ENCODE measurements at regions not wholly inside any gene's neighbourhood (a gene's known extent, or its start where the extent isn't known, plus 50 kb on each side); places are given as distances from the start of the nearest gene placed in this dataset.
"Not testable (repeated sequence)": the region's sequence is repeated elsewhere in the genome, so short reads cannot be mapped to it uniquely, and the experiment has no call there.

DNA sequence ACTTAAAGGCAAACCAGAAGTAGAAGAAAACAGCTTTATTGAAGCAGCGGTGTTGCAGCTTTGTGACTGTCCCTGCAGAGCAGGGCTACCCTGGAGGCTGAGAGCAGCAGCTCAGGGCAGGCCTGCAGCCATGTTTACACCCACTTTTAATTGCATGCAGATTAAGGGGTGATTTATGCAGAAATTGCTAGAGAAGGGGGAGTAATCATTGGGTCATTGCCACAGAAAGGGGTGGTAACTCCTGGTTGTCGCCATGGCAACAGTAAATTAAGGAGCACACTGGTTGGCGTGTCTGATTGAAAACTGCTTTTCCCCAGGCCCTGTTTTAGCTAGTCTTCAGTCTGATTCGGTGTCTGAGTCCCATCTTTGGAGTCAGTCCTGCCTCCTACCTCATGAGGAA, 195.4 kb upstream of the HDAC4 start:
- Histone ChIP-seq H3K36me3 (ENCODE audit: insufficient read depth, low read depth, low read length) (no peaks in the 10 kb centered on the region), H3K9me3 (ENCODE audit: insufficient read depth, low read depth, low read length) (peaks cover 7% of the 10 kb centered on the region; the same call in 1 of the 2 replicates), H3K27me3 (ENCODE audit: insufficient read depth, low read length) (no peaks in the 10 kb centered on the region), H3K9ac (ENCODE audit: low read depth, low read length) (no peak overlapping the region), H3K4me1 (ENCODE audit: insufficient read depth, low read length) (peaks cover 2% of the 10 kb centered on the region; the same call in 1 of the 2 replicates), H3K4me3 (ENCODE audit: low read length) (no peak overlapping the region), H3K27ac (ENCODE audit: low read length) (no peak overlapping the region)

DNA sequence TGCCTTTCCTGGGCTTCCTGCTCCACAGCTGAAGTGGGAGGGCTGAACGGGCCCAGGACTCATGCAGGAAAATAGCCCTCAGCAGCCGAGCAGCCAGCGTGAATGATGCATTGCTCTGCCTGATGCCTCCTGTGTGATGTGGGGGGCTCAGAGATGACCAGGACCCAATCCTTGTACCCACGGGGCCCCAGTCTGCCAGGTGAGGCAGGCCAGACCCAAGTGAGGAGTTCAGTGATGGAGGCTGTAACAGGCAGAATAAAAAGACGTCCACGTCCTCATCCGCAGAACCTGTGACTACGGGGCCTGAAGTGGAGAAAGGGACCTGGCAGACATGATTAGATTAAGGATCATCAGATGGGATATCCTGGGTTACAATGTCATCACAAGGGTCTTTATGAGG, 194.9 kb upstream of the HDAC4 start:
- Histone ChIP-seq H3K4me1 (ENCODE audit: insufficient read depth, low read length) (no peaks in the 10 kb centered on the region), H3K27me3 (ENCODE audit: insufficient read depth, low read length) (no peaks in the 10 kb centered on the region), H3K9ac (ENCODE audit: low read depth, low read length) (no peak overlapping the region), H3K4me3 (ENCODE audit: low read length) (no peak overlapping the region), H3K36me3 (ENCODE audit: insufficient read depth, low read depth, low read length) (no peaks in the 10 kb centered on the region), H3K9me3 (ENCODE audit: insufficient read depth, low read depth, low read length) (peaks cover 7% of the 10 kb centered on the region; the same call in 1 of the 2 replicates), H3K27ac (ENCODE audit: low read length) (no peak overlapping the region)

DNA sequence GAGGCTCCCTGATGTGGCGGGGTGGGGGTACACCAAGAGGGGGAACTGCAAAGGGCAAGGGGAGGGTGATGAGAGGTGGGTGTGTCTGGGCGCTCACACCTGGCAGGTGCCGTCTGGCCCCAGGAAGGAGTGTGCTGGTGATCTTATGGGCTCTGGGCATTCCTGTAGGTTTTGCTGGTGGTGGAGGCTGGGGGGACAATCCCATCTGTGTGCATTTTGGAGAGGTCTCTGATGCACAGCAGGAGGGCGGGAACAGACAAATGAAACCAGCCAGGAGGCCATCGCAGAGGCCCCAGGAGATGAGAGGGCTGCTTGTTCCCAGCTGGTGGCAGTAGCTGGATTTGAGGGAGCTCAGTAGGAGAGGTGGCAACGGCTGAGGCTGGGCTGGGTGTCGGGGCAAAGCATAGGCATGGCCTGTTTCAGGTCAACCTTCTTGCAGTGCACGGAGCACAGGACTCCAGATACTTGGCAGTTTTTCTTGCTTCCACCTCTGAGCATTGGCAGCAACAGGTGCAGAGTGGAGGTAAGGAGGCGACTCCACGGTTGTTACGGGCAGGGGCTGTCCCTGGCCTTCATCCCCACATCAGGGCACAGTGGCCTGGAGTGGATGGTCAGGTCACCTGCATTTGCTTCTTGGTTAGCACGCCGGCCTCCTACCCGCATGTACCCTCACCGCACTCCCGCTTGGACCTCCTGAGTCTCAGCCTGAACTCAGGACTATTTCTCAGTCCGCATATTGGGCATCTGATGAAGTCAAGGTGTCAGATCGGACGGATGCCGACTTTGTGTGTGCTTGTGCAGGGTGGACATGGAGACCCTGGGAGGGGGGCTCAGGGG, 194.2 kb upstream of the HDAC4 start:
- H3K4me1 ChIP-seq (ENCODE audit: insufficient read depth, low read length) = no peaks in the 10 kb centered on the region
- no peak overlapping the region for H3K27ac ChIP-seq (ENCODE audit: low read length)
- H3K4me3 ChIP-seq (ENCODE audit: low read length) = no peak overlapping the region
- H3K9ac ChIP-seq (ENCODE audit: low read depth, low read length) = no peak overlapping the region
- peaks cover 7% of the 10 kb centered on the region; the same call in 1 of the 2 replicates for H3K9me3 ChIP-seq (ENCODE audit: insufficient read depth, low read depth, low read length)
- H3K27me3 ChIP-seq (ENCODE audit: insufficient read depth, low read length) = no peaks in the 10 kb centered on the region
- H3K36me3 ChIP-seq (ENCODE audit: insufficient read depth, low read depth, low read length) = no peaks in the 10 kb centered on the region

DNA sequence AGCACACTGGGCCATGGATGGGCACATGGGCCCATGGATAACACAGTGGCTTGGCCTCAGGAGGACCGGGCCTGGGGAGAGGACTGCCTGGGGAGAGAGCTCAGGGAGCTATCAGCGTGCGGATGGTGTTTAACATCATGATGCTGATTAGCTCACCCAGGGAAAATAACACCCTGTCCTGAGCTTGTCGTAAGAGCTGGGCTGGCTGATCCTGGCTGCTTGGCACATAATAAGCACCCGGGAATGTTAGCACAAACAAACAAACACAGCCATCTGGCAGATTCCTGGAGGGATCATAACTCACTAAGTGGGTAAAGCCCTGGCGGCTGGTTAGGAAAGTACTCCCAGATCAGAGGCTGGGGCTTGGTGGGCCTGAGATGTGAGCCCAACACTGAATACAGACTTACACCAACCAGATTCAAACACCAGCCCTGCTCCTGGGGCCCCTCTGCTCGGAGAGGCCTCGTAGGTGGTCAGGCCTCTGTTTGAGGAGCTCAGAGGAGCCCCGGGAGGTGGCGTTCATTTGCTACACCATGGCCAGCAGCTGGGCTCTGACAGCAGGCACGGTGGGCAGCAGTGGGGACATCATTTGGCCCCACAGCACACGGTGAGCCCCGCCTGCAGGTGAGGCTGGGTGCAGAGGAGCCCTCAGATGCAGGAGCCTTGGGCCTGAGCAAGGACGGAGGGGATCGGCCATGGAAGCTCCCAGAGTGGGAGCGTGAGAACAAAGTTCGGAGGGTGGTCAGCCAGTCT, 193.4 kb upstream of the HDAC4 start:
- Histone ChIP-seq H3K27ac (ENCODE audit: low read length) (no peak overlapping the region), H3K4me3 (ENCODE audit: low read length) (no peak overlapping the region), H3K9me3 (ENCODE audit: insufficient read depth, low read depth, low read length) (peaks cover 7% of the 10 kb centered on the region; the same call in 1 of the 2 replicates), H3K36me3 (ENCODE audit: insufficient read depth, low read depth, low read length) (no peaks in the 10 kb centered on the region), H3K27me3 (ENCODE audit: insufficient read depth, low read length) (no peaks in the 10 kb centered on the region), H3K4me1 (ENCODE audit: insufficient read depth, low read length) (no peaks in the 10 kb centered on the region), H3K9ac (ENCODE audit: low read depth, low read length) (no peak overlapping the region)

DNA sequence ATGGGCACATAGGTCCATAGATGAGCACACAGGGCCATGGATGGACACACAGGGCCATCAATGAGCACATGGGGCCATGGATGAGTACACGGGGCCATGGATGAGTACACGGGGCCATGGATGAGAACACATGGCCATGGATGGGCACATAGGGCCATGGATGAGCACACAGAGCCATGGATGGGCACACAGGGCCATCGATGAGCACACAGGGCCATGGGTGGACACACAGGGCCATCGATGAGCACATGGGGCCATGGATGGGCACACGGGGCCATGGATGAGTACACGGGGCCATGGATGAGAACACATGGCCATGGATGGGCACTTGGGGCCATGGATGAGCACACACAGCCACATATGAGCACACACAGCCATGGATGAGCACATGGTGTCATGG, 192.6 kb upstream of the HDAC4 start:
- no peak overlapping the region for H3K9ac ChIP-seq (ENCODE audit: low read depth, low read length)
- H3K27ac ChIP-seq (ENCODE audit: low read length) = no peak overlapping the region
- H3K36me3 ChIP-seq (ENCODE audit: insufficient read depth, low read depth, low read length) = no peaks in the 10 kb centered on the region
- no peaks in the 10 kb centered on the region for H3K4me1 ChIP-seq (ENCODE audit: insufficient read depth, low read length)
- H3K27me3 ChIP-seq (ENCODE audit: insufficient read depth, low read length) = no peaks in the 10 kb centered on the region
- no peak overlapping the region for H3K4me3 ChIP-seq (ENCODE audit: low read length)
- H3K9me3 ChIP-seq (ENCODE audit: insufficient read depth, low read depth, low read length) = peaks cover 7% of the 10 kb centered on the region; the same call in 1 of the 2 replicates

DNA sequence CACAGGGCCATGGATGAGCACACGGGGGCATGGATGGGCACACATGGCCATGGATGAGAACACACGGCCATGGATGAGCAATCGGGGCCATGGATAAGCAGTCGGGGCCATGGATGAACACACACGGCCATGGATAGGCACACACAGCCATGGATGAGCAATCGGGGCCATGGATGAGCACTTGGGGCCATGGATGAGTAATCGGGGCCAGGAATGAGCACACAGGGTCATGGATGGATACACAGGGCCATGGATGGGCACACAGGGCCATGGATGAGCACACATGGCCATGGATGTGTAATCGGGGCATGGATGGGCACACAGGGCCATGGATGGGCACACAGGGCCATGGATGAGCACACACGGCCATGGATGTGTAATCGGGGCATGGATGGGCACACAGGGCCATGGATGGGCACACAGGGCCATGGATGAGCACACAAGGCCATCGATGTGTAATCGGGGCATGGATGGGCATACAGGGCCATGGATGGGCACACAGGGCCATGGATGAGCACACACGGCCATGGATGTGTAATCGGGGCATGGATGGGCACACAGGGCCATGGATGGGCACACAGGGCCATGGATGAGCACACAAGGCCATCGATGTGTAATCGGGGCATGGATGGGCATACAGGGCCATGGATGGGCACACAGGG, 191.9 kb upstream of the HDAC4 start:
- not testable (repeated sequence) for H3K4me1 ChIP-seq (ENCODE audit: insufficient read depth, low read length); H3K9me3 ChIP-seq (ENCODE audit: insufficient read depth, low read depth, low read length); H3K4me3 ChIP-seq (ENCODE audit: low read length); H3K36me3 ChIP-seq (ENCODE audit: insufficient read depth, low read depth, low read length); H3K27me3 ChIP-seq (ENCODE audit: insufficient read depth, low read length); H3K9ac ChIP-seq (ENCODE audit: low read depth, low read length); H3K27ac ChIP-seq (ENCODE audit: low read length)

DNA sequence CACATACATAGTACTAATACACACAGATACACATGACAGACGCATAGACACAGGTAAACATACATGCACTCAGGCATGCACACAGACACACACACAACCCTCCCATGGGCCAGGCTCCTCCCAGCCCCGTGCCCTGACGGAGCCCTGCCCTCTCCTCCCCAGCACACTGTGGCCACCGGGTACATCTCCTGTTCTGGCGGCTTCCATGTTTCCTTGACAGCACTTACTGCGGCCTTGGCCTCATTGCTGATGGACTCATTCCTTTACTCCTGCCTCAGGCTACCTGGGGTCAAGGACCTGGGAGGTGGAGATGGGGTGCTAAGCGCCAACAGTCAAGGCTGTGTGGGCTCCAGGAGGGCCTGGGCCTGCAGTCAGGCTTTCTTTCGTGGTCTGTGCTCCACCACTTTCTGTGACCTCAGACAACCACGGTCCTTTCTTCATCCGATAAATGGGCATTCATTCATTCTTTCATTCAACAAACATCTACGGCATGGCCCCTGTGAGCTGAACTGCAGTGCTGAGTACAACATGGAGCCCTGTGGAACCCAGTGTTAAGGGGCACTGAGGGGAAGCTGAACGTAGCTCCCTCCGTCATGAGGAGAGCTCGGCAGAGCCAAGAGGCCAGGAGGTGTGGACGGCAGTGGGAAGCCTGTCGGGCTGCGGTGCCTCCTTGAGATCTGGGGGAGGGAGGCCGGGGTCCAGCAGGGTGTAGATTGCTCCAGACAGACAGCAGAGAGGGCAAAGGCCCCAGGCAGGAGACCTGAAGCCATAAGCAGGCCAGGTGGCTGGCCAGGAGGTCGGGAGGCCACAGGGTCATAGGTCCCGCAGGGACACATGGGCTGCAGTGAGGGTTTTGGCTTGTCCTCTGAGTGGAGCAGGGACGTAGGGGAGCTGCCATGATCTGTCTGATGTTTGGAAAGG, 190.4 kb upstream of the HDAC4 start:
- H3K36me3 ChIP-seq (ENCODE audit: insufficient read depth, low read depth, low read length) = no peaks in the 10 kb centered on the region
- H3K4me3 ChIP-seq (ENCODE audit: low read length) = no peak overlapping the region
- no peaks in the 10 kb centered on the region for H3K4me1 ChIP-seq (ENCODE audit: insufficient read depth, low read length)
- H3K9me3 ChIP-seq (ENCODE audit: insufficient read depth, low read depth, low read length) = peaks cover 7% of the 10 kb centered on the region; the same call in 1 of the 2 replicates
- H3K9ac ChIP-seq (ENCODE audit: low read depth, low read length) = no peak overlapping the region
- no peak overlapping the region for H3K27ac ChIP-seq (ENCODE audit: low read length)
- H3K27me3 ChIP-seq (ENCODE audit: insufficient read depth, low read length) = no peaks in the 10 kb centered on the region

DNA sequence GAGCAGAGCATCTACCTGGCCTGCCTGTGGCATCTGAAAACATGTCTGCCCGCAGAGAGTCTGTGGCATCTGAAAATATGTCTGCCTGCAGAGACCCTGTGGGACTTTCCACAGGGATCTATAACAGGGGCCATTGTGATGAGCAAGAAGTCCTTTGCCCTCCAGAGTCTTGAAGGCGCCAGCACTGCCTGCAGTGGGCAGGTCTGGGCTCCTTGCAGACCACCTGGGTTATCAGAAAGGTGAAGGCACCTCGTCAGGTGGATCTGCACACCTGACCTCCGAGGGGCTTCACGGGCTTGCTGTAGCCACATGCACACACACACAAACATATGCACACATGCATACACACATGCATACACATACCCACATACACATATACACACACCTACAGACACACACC, 189.5 kb upstream of the HDAC4 start:
- Histone ChIP-seq H3K27ac (ENCODE audit: low read length) (no peak overlapping the region), H3K9me3 (ENCODE audit: insufficient read depth, low read depth, low read length) (peaks cover 7% of the 10 kb centered on the region; the same call in 1 of the 2 replicates), H3K36me3 (ENCODE audit: insufficient read depth, low read depth, low read length) (no peaks in the 10 kb centered on the region), H3K9ac (ENCODE audit: low read depth, low read length) (no peak overlapping the region), H3K4me1 (ENCODE audit: insufficient read depth, low read length) (no peaks in the 10 kb centered on the region), H3K4me3 (ENCODE audit: low read length) (no peak overlapping the region), H3K27me3 (ENCODE audit: insufficient read depth, low read length) (no peaks in the 10 kb centered on the region)

DNA sequence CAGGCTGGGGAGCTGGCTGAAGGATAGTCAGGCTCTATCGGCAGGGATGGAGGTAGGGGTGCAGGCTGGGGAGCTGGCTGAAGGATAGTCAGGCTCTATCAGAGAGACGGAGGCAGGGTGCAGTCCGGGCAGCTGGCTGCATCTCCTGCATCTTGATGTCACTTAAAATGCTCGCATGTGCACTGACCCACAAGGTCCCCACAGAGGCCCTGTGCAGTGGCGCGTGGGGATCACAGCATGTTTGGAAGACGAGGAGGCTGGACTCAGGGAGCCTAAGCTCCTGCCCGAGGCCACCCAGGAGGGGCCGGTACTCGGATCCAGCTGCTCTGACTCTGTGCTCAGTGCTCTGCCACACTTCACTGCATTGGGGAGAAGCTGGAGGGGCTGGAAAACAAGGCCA, 189.0 kb upstream of the HDAC4 start:
- H3K27me3 ChIP-seq (ENCODE audit: insufficient read depth, low read length) = no peaks in the 10 kb centered on the region
- H3K9me3 ChIP-seq (ENCODE audit: insufficient read depth, low read depth, low read length) = peaks cover 7% of the 10 kb centered on the region; the same call in 1 of the 2 replicates
- H3K9ac ChIP-seq (ENCODE audit: low read depth, low read length) = no peak overlapping the region
- H3K4me1 ChIP-seq (ENCODE audit: insufficient read depth, low read length) = no peaks in the 10 kb centered on the region
- H3K4me3 ChIP-seq (ENCODE audit: low read length) = no peak overlapping the region
- H3K36me3 ChIP-seq (ENCODE audit: insufficient read depth, low read depth, low read length) = no peaks in the 10 kb centered on the region
- no peak overlapping the region for H3K27ac ChIP-seq (ENCODE audit: low read length)

DNA sequence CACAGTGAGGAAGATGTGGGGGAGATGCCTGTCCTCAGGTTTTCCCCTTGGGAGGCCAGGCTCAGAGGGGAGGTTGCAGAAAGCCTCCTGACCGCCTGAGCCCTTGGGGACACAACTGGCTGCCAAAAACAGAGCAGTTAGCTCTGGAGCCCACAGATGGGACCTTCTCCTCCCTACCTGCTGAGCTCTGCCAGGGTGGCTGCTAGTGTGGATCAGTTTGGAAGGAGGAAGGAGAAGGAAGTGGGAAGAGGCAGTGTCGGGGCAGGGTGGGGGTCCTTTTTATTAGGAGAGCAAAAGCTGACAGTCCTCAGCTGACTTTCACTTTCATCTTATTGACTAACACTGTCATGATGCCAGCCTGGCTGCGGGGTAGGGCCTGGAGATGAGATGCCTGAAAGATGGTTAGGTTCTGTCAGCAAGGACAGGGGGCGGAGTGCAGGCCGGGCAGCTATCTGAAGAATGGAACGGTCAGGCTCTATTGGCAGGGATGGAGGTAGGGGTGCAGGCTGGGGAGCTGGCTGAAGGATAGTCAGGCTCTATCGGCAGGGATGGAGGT, 188.5 kb upstream of the HDAC4 start:
- Histone ChIP-seq H3K9ac (ENCODE audit: low read depth, low read length) (no peak overlapping the region), H3K4me3 (ENCODE audit: low read length) (no peak overlapping the region), H3K27ac (ENCODE audit: low read length) (no peak overlapping the region), H3K9me3 (ENCODE audit: insufficient read depth, low read depth, low read length) (peaks cover 7% of the 10 kb centered on the region; the same call in 1 of the 2 replicates), H3K27me3 (ENCODE audit: insufficient read depth, low read length) (no peaks in the 10 kb centered on the region), H3K4me1 (ENCODE audit: insufficient read depth, low read length) (no peaks in the 10 kb centered on the region), H3K36me3 (ENCODE audit: insufficient read depth, low read depth, low read length) (no peaks in the 10 kb centered on the region)

All from iPS-20b (cell line).